ENCODE measurements at regions not wholly inside any gene's neighbourhood (a gene's known extent, or its start where the extent isn't known, plus 50 kb on each side); places are given as distances from the start of the nearest gene placed in this dataset.

- no peak for DNase-seq (ENCODE audit: low read depth in 4 of 4, low spot score in 3 of 4)
Measured at GRCh38 chr3:43970351-43970750, 271.3 kb upstream of the TOPAZ1 start.

GRCh38 chr3:43970920-43971319, 270.8 kb upstream of the TOPAZ1 start:
- DNase-seq (ENCODE audit: low read depth in 4 of 4, low spot score in 3 of 4) = no peak

GRCh38 chr3:43971486-43971885, 270.2 kb upstream of the TOPAZ1 start:
- DNase-seq (ENCODE audit: low read depth in 4 of 4, low spot score in 3 of 4) = no peak

- DNase-seq (ENCODE audit: low read depth in 4 of 4, low spot score in 3 of 4) = no peak
Measured at GRCh38 chr3:43978708-43979107, 263.0 kb upstream of the TOPAZ1 start.

GRCh38 chr3:43979645-43980044, 262.0 kb upstream of the TOPAZ1 start:
- no peak for DNase-seq (ENCODE audit: low read depth in 4 of 4, low spot score in 3 of 4)

GRCh38 chr3:43994657-43995546, 246.8 kb upstream of the TOPAZ1 start:
- DNase-seq (ENCODE audit: low read depth in 4 of 4, low spot score in 3 of 4) = no peak

- no peak for DNase-seq (ENCODE audit: low read depth in 4 of 4, low spot score in 3 of 4)
Measured at GRCh38 chr3:43995547-43996378, 245.9 kb upstream of the TOPAZ1 start.

- DNase-seq (ENCODE audit: low read depth in 4 of 4, low spot score in 3 of 4) = no peak
Measured at GRCh38 chr3:43996379-43997301, 245.0 kb upstream of the TOPAZ1 start.

- DNase-seq (ENCODE audit: low read depth in 4 of 4, low spot score in 3 of 4) = no peak
Measured at GRCh38 chr3:43997316-43997715, 244.4 kb upstream of the TOPAZ1 start.

GRCh38 chr3:43997788-43998369, 243.8 kb upstream of the TOPAZ1 start:
- no peak for DNase-seq (ENCODE audit: low read depth in 4 of 4, low spot score in 3 of 4)

- no peak for DNase-seq (ENCODE audit: low read depth in 4 of 4, low spot score in 3 of 4)
Measured at GRCh38 chr3:43998370-43998835, 243.3 kb upstream of the TOPAZ1 start.

- DNase-seq (ENCODE audit: low read depth in 4 of 4, low spot score in 3 of 4) = no peak
Measured at GRCh38 chr3:43998836-43999727, 242.6 kb upstream of the TOPAZ1 start.

- DNase-seq (ENCODE audit: low read depth in 4 of 4, low spot score in 3 of 4) = no peak
Measured at GRCh38 chr3:43999728-44000319, 241.9 kb upstream of the TOPAZ1 start.

GRCh38 chr3:44000586-44000985, 241.1 kb upstream of the TOPAZ1 start:
- no peak for DNase-seq (ENCODE audit: low read depth in 4 of 4, low spot score in 3 of 4)

- no peak for DNase-seq (ENCODE audit: low read depth in 4 of 4, low spot score in 3 of 4)
Measured at GRCh38 chr3:44001072-44001471, 240.6 kb upstream of the TOPAZ1 start.

- no peak for DNase-seq (ENCODE audit: low read depth in 4 of 4, low spot score in 3 of 4)
Measured at GRCh38 chr3:44003801-44004200, 237.9 kb upstream of the TOPAZ1 start.

- DNase-seq (ENCODE audit: low read depth in 4 of 4, low spot score in 3 of 4) = no peak
Measured at GRCh38 chr3:44011680-44012079, 230.0 kb upstream of the TOPAZ1 start.

- no peak for DNase-seq (ENCODE audit: low read depth in 4 of 4, low spot score in 3 of 4)
Measured at GRCh38 chr3:44012160-44012899, 229.4 kb upstream of the TOPAZ1 start.

All from left renal pelvis (tissue), 4 donors.